Testis (tissue), 2 donors: ENCODE measurements at regions not wholly inside any gene's neighbourhood (a gene's known extent, or its start where the extent isn't known, plus 50 kb on each side); places are given as distances from the start of the nearest gene placed in this dataset.

Source experiments
- POLR2A ChIP-seq: fragments of 450-650 bp; IDR thresholded peaks from one replicate; pipeline ENCODE4 v1.6.1; 2017; ENCODE audit warnings: antibody characterized with exemption, mild to moderate bottlenecking, moderate library complexity
- TF ChIP-seq, protein P1 (sequence below), 3 experiments: fragments of 450-650 bp in 2 of 3; fragments of 200-600 bp in 1 of 3; sonication (generic) in 1 of 3; IDR thresholded peaks; one replicate each; pipeline ENCODE4 v1.5.1; 2016 to 2019; ENCODE audit warnings: antibody characterized with exemption in 3 of 3, mild to moderate bottlenecking in 2 of 3, moderate library complexity in 1 of 3

DNA sequence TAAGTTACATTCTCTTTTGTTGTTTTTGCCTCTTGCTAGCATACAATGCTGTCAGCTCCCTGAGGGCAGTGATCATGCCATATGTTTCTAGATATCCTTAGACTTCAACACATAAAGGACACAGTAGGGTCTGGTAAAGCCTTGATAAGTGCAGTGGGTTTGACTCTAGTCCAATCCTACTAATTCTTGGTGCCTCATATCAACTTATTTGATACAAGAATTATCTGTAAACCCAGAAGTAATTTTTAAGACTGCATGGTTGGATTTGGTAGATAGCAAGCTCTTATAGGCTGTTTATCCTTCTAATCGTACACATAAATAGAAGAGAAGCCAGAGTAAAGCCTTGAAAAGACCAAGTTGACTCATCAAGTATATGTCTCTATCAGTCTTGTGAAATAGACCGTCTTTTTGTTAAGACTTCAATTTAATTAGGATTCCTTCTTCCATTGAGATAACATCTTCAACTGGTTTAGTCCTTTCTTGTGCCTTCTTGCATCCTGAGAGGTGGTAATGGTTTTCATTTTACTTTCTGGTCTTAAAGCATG is 265.6 kb upstream of the CDIN1 start:
- TF ChIP-seq, protein P1, sequence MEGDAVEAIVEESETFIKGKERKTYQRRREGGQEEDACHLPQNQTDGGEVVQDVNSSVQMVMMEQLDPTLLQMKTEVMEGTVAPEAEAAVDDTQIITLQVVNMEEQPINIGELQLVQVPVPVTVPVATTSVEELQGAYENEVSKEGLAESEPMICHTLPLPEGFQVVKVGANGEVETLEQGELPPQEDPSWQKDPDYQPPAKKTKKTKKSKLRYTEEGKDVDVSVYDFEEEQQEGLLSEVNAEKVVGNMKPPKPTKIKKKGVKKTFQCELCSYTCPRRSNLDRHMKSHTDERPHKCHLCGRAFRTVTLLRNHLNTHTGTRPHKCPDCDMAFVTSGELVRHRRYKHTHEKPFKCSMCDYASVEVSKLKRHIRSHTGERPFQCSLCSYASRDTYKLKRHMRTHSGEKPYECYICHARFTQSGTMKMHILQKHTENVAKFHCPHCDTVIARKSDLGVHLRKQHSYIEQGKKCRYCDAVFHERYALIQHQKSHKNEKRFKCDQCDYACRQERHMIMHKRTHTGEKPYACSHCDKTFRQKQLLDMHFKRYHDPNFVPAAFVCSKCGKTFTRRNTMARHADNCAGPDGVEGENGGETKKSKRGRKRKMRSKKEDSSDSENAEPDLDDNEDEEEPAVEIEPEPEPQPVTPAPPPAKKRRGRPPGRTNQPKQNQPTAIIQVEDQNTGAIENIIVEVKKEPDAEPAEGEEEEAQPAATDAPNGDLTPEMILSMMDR (IDR thresholded peaks at IDR 0.05): no peak
- TF ChIP-seq POLR2A: no peak
